Neural crest cell (in vitro differentiated cells): ENCODE measurements at regions not wholly inside any gene's neighbourhood (a gene's known extent, or its start where the extent isn't known, plus 50 kb on each side); places are given as distances from the start of the nearest gene placed in this dataset.

Source experiments
- DNase-seq: peaks from one replicate; pipeline ENCODE4 v3.0.0; 2021; ENCODE audit warnings: low read depth, mixed read lengths, low spot score
- H3K27ac Mint-ChIP-seq: one replicate; pipeline ENCODE4 v1.8.0; 2021; ENCODE audit warnings: mild to moderate bottlenecking, mixed read lengths; ENCODE audit not compliant: unreplicated experiment
- H3K27me3 Mint-ChIP-seq: 2 replicates; pipeline ENCODE4 v1.8.0; 2021; ENCODE audit warnings: low read depth, mild to moderate bottlenecking, mixed read lengths
- H3K36me3 Mint-ChIP-seq: 2 replicates; pipeline ENCODE4 v1.8.0; 2021; ENCODE audit warnings: low read depth, mild to moderate bottlenecking, mixed read lengths
- H3K4me1 Mint-ChIP-seq: 2 replicates; pipeline ENCODE4 v1.8.0; 2021; ENCODE audit warnings: mixed read lengths
- H3K4me3 Mint-ChIP-seq: one replicate; pipeline ENCODE4 v1.8.0; 2021; ENCODE audit warnings: mild to moderate bottlenecking, mixed read lengths
- H3K9me3 Mint-ChIP-seq: 2 replicates; pipeline ENCODE4 v1.8.0; 2021; ENCODE audit warnings: mixed read lengths
- CTCF ChIP-seq: fragments of 200-600 bp; sonication (generic); conservative IDR thresholded peaks from 2 replicates; pipeline ENCODE4 v1.5.0; 2021; ENCODE audit warnings: antibody characterized with exemption, mild to moderate bottlenecking

DNA sequence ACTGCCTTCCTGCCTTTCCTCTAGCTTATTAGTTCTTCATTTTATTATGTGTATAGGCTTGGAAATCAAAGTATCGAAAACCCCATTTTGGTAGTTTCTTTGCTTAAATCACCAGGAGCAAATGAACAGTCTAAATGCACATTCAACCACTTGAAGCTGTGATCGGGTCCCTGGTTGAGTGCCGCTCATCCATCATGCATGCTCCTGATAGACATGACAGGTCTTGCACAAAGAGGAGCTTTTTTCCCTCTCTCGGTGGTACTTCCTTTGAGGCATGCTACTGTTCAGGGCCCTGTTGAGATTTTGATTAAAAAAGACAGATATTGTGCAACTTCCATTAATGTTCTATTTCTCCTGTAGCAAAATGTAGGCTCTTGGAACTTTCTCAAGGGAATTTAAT lies 185.8 kb downstream of the OLFM4 start:
- no peak overlapping the region for H3K27ac Mint-ChIP-seq
- no peaks in the 10 kb centered on the region for H3K36me3 Mint-ChIP-seq
- H3K9me3 Mint-ChIP-seq: peaks cover 2% of the 10 kb centered on the region
- H3K4me1 Mint-ChIP-seq: peaks cover 12% of the 10 kb centered on the region
- no peak overlapping the region for H3K4me3 Mint-ChIP-seq
- TF ChIP-seq CTCF: no peak
- H3K27me3 Mint-ChIP-seq: no peaks in the 10 kb centered on the region
- DNase-seq: no peak

DNA sequence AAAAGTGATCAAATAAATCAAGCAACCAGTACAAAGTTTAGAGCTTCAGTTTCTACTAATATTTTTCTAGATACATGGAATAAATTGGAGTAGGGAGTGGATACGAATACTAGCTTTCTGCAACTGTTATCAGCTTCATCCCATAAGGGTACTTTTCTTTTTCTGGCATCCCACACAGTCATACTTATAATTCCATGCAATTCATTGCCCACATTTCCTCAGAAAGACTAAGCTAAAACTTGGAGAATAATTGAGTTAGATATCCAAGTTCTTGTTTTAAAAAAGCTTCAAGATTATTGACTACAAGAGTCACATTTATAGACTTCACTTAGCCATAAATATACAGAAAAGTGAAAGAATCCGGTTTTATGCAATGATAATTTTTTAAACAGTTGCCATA lies 186.9 kb downstream of the OLFM4 start:
- no peaks in the 10 kb centered on the region for H3K36me3 Mint-ChIP-seq
- peaks cover 2% of the 10 kb centered on the region for H3K9me3 Mint-ChIP-seq
- no peak overlapping the region for H3K27ac Mint-ChIP-seq
- no peaks in the 10 kb centered on the region for H3K27me3 Mint-ChIP-seq
- no peak for DNase-seq
- peaks cover 12% of the 10 kb centered on the region for H3K4me1 Mint-ChIP-seq
- H3K4me3 Mint-ChIP-seq: no peak overlapping the region
- TF ChIP-seq CTCF: no peak

DNA sequence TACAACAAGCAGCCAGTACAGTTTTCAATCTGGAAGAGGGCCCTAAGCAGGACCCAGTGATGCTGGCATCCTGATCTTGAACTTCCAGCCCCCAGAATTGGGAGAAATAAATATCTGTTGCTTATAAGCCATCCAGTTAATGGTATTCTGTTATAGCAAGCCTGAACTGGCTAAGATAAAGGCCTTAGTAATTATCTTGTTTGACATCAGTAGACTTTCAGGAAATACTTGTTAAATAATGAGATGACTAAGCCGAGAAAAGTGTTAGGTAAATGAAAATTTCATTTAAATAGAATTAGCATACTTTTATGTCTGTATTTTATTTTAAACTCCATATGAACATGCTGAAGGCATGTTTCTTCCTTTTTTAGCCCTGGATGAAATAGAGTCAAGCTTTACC lies 188.2 kb downstream of the OLFM4 start:
- Mint-ChIP-seq H3K36me3 (no peaks in the 10 kb centered on the region), H3K27ac (no peak overlapping the region), H3K4me1 (peaks cover 9% of the 10 kb centered on the region), H3K9me3 (no peaks in the 10 kb centered on the region), H3K27me3 (no peaks in the 10 kb centered on the region), H3K4me3 (no peak overlapping the region)
- no peak for TF ChIP-seq CTCF
- DNase-seq: no peak

DNA sequence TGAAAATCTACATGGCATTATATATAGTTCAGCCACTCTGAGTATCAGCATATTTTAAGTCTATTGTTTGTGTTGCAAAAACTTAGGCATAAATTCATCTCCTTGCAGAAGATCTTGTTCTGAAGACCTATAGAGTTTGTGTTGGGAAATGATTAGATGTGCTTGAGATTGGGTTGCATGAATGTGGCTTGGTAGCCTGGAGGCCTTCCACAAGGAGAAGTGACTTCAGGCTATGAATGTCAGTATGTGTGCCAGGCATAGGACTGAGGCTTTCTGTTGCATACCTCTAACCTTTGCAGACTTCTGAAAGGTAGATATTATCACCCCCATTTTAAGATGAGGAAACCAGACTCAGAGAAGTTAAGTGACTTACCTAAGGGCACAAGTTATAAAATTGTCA lies 188.6 kb downstream of the OLFM4 start:
- Mint-ChIP-seq H3K4me1 (peaks cover 7% of the 10 kb centered on the region), H3K4me3 (no peak overlapping the region), H3K36me3 (peaks cover 2% of the 10 kb centered on the region), H3K27me3 (no peaks in the 10 kb centered on the region), H3K9me3 (peaks cover 4% of the 10 kb centered on the region), H3K27ac (no peak overlapping the region)
- TF ChIP-seq CTCF: no peak
- DNase-seq: no peak

DNA sequence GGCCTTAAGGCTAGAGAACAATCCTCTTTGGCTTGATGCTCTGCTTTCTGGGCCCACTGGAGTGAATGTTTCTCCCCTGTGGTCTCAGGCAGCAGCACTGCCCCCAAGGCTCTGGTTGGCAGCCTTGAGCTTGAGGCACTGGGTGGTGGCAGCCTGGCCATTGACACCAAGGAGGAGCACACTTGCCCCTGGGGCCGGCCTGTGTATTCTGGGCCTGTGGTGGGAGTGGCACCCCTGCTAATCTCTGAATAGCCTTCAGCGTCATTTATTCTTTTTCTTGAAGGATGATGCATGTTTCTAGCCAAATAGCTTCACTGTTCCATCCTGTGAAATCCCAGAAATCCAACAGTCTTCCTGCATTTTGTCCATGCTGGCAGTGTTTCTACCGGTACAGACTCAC lies 191.4 kb downstream of the OLFM4 start:
- Mint-ChIP-seq H3K27ac (no peak overlapping the region), H3K27me3 (no peaks in the 10 kb centered on the region), H3K36me3 (peaks cover 3% of the 10 kb centered on the region), H3K4me1 (no peaks in the 10 kb centered on the region), H3K4me3 (no peak overlapping the region), H3K9me3 (peaks cover 16% of the 10 kb centered on the region)
- no peak for DNase-seq
- TF ChIP-seq CTCF: no peak

- Mint-ChIP-seq H3K27ac (no peak overlapping the region), H3K27me3 (peaks cover 4% of the 10 kb centered on the region), H3K4me1 (peaks cover 11% of the 10 kb centered on the region), H3K36me3 (no peaks in the 10 kb centered on the region), H3K4me3 (no peak overlapping the region), H3K9me3 (no peaks in the 10 kb centered on the region)
- no peak for DNase-seq
- TF ChIP-seq CTCF: no peak
Measured at GRCh38 chr13:53237696-53238095, 209.1 kb downstream of the OLFM4 start.
